Neural cell (in vitro differentiated cells): ENCODE measurements at regions not wholly inside any gene's neighbourhood (a gene's known extent, or its start where the extent isn't known, plus 50 kb on each side); places are given as distances from the start of the nearest gene placed in this dataset.

Source experiments
- H2AFZ ChIP-seq: fragments of 200-600, 300-800 bp; sonication (generic), shearing (Covaris generic); 2 replicates; pipeline ENCODE4 v1.6.0; 2014; ENCODE audit warnings: low read depth, mild to moderate bottlenecking, antibody characterized with exemption, low read length, moderate library complexity
- H3F3A ChIP-seq: fragments of 200-600 bp; shearing (Covaris generic); 2 replicates; pipeline ENCODE4 v1.6.1; 2016; ENCODE audit warnings: mild to moderate bottlenecking, moderate library complexity, mixed read lengths, antibody characterized with exemption, low read length; ENCODE audit not compliant: insufficient read depth, poor library complexity, severe bottlenecking
- H3K27ac ChIP-seq: fragments of 200-600, 300-800 bp; sonication (generic), shearing (Covaris generic); 2 replicates; pipeline ENCODE4 v1.5.1; 2014; ENCODE audit warnings: mild to moderate bottlenecking, low read length, moderate library complexity
- H3K27me3 ChIP-seq: fragments of 300-800, 200-600 bp; sonication (generic), shearing (Covaris generic); 2 replicates; pipeline ENCODE4 v1.6.0; 2014; ENCODE audit warnings: mild to moderate bottlenecking, low read depth, low read length, moderate library complexity; ENCODE audit not compliant: insufficient read depth
- H3K36me3 ChIP-seq: fragments of 300-800, 200-600 bp; sonication (generic), shearing (Covaris generic); 2 replicates; pipeline ENCODE4 v1.5.1; 2014; ENCODE audit warnings: mild to moderate bottlenecking, antibody characterized with exemption, low read length, moderate library complexity; ENCODE audit not compliant: insufficient read depth
- H3K4me2 ChIP-seq: fragments of 300-800, 200-600 bp; sonication (generic), shearing (Covaris generic); 2 replicates; pipeline ENCODE4 v1.6.0; 2014; ENCODE audit warnings: mild to moderate bottlenecking, low read length
- H3K4me3 ChIP-seq: fragments of 300-800, 200-600 bp; sonication (generic), shearing (Covaris generic); 2 replicates; pipeline ENCODE4 v1.5.1; 2014; ENCODE audit warnings: mild to moderate bottlenecking, low read length, moderate library complexity
- H3K79me2 ChIP-seq: fragments of 200-600 bp; shearing (Covaris generic); replicated peaks from 2 replicates; pipeline ENCODE4 v1.6.0; 2014; ENCODE audit warnings: mild to moderate bottlenecking, low read length, moderate library complexity; ENCODE audit not compliant: insufficient read depth
- H3K9ac ChIP-seq: fragments of 300-800, 200-600 bp; sonication (generic), shearing (Covaris generic); 2 replicates; pipeline ENCODE4 v1.6.1; 2016; ENCODE audit warnings: mild to moderate bottlenecking, low read length, mixed read lengths
- H3K9me2 ChIP-seq: fragments of 200-600 bp; shearing (Covaris generic); 2 replicates; pipeline ENCODE4 v1.6.1; 2016; ENCODE audit warnings: mild to moderate bottlenecking, low read length, mixed read lengths; ENCODE audit not compliant: insufficient read depth
- H3K9me3 ChIP-seq: fragments of 200-600, 300-800 bp; sonication (generic), shearing (Covaris generic); 2 replicates; pipeline ENCODE4 v1.6.1; 2016; ENCODE audit warnings: mild to moderate bottlenecking, mixed run types, low read length, moderate library complexity, mixed read lengths
- H4K20me1 ChIP-seq: fragments of 200-600 bp; shearing (Covaris generic); 2 replicates; pipeline ENCODE4 v1.6.1; 2016; ENCODE audit warnings: mild to moderate bottlenecking, mixed run types; ENCODE audit not compliant: insufficient read depth
- CTCF ChIP-seq: fragments of 450-650 bp; IDR thresholded peaks from 2 replicates; pipeline ENCODE4 v1.5.1; 2014; ENCODE audit warnings: antibody characterized with exemption, mild to moderate bottlenecking, moderate library complexity; ENCODE audit not compliant: poor library complexity, severe bottlenecking
- EP300 ChIP-seq: fragments of 450-650 bp; conservative IDR thresholded peaks from 2 replicates; pipeline ENCODE4 v1.6.1; 2014; ENCODE audit warnings: antibody characterized with exemption, mild to moderate bottlenecking, moderate library complexity; ENCODE audit not compliant: poor library complexity, severe bottlenecking
- EZH2 ChIP-seq: fragments of 200-600, 300-800 bp; shearing (Covaris generic), sonication (generic); IDR thresholded peaks from 2 replicates; pipeline ENCODE4 v1.6.1; 2014; ENCODE audit warnings: antibody characterized with exemption, low read length, borderline replicate concordance, mild to moderate bottlenecking; ENCODE audit not compliant: insufficient read depth, poor library complexity, severe bottlenecking
- MXI1 ChIP-seq: fragments of 450-650 bp; conservative IDR thresholded peaks from 2 replicates; pipeline ENCODE4 v1.6.1; 2014; ENCODE audit warnings: antibody characterized with exemption, mild to moderate bottlenecking; ENCODE audit not compliant: poor library complexity, severe bottlenecking
- POLR2AphosphoS5 ChIP-seq: IDR thresholded peaks from 2 replicates; pipeline ENCODE4 v1.6.1; 2012
- RAD21 ChIP-seq: fragments of 450-650 bp; conservative IDR thresholded peaks from 2 replicates; pipeline ENCODE4 v1.6.1; 2014; ENCODE audit warnings: antibody characterized with exemption, mild to moderate bottlenecking, moderate library complexity
- REST ChIP-seq: IDR thresholded peaks from 2 replicates; pipeline ENCODE4 v1.6.1; 2012; ENCODE audit warnings: borderline replicate concordance
- SMC3 ChIP-seq: fragments of 450-650 bp; conservative IDR thresholded peaks from 2 replicates; pipeline ENCODE4 v1.6.1; 2014; ENCODE audit warnings: antibody characterized with exemption, mild to moderate bottlenecking, moderate library complexity; ENCODE audit not compliant: poor library complexity
- TAF1 ChIP-seq: IDR thresholded peaks from 2 replicates; pipeline ENCODE4 v1.6.1; 2012; ENCODE audit warnings: low read depth

- Histone ChIP-seq H3K27ac (no peak overlapping the region), H2AFZ (no peak overlapping the region), H3K9me2 (no peaks in the 10 kb centered on the region), H4K20me1 (no peaks in the 10 kb centered on the region), H3K4me3 (no peak overlapping the region), H3K27me3 (no peaks in the 10 kb centered on the region), H3K36me3 (no peaks in the 10 kb centered on the region), H3F3A (no peaks in the 10 kb centered on the region), H3K4me2 (no peak overlapping the region), H3K9ac (no peak overlapping the region), H3K79me2 (no peaks in the 10 kb centered on the region), H3K9me3 (no peaks in the 10 kb centered on the region)
- TF ChIP-seq MXI1 (no peak), CTCF (no peak), TAF1 (no peak), SMC3 (no peak), EZH2 (no peak), RAD21 (no peak)
Measured at GRCh38 chr9:95810133-95810532, 65.4 kb upstream of the ERCC6L2 start.

- no peaks in the 10 kb centered on the region for H3K9me3 ChIP-seq
- no peak for TF ChIP-seq CTCF
- TF ChIP-seq POLR2AphosphoS5: no peak
- no peak for TF ChIP-seq REST
- TF ChIP-seq EZH2: no peak
- no peak for TF ChIP-seq RAD21
- TF ChIP-seq SMC3: no peak
- TF ChIP-seq MXI1: no peak
- TF ChIP-seq TAF1: no peak
- no peak for TF ChIP-seq EP300
- no peaks in the 10 kb centered on the region for H4K20me1 ChIP-seq
- H3K4me2 ChIP-seq: no peak overlapping the region
- no peak overlapping the region for H2AFZ ChIP-seq
- H3K27me3 ChIP-seq: no peaks in the 10 kb centered on the region
- no peak overlapping the region for H3K27ac ChIP-seq
- H3K79me2 ChIP-seq: no peaks in the 10 kb centered on the region
- H3F3A ChIP-seq: no peaks in the 10 kb centered on the region
- H3K9me2 ChIP-seq: no peaks in the 10 kb centered on the region
- no peak overlapping the region for H3K4me3 ChIP-seq
- H3K36me3 ChIP-seq: no peaks in the 10 kb centered on the region
- H3K9ac ChIP-seq: no peak overlapping the region
Measured at GRCh38 chr9:95809686-95810085, 65.8 kb upstream of the ERCC6L2 start.
